ENCODE measurements at regions not wholly inside any gene's neighbourhood (a gene's known extent, or its start where the extent isn't known, plus 50 kb on each side); places are given as distances from the start of the nearest gene placed in this dataset.

DNA sequence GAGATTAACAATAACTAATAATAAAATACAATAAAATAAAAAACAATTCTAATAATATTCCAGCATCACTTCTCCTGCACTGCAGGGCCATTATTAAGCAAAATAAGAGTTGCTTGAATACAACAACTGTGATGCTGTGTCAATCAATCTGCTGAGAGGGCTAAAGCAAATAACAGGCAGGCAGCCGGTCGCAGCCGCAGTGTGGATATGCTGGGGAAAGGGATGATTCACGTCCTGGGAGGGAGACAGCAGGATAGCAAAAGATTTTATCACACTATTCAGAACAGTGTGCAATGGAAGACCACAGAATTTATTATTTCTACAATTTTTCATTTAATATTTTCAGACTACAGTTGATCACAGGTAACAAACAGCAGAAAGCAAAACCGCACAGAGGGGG is 76.5 kb upstream of the SMARCAD1 start:
- no peak for TF ChIP-seq ZNF70 (CRISPR knock-in tag; IDR thresholded peaks at IDR 0.05)
- TF ChIP-seq ZFP30 (CRISPR knock-in tag; IDR thresholded peaks at IDR 0.05), result no peak
- no peak for TF ChIP-seq PATZ1 (CRISPR knock-in tag; IDR thresholded peaks at IDR 0.05; ENCODE audit: borderline replicate concordance)
- no peak for TF ChIP-seq GLIS3 (CRISPR knock-in tag; IDR thresholded peaks at IDR 0.05)
